ENCODE measurements at regions not wholly inside any gene's neighbourhood (a gene's known extent, or its start where the extent isn't known, plus 50 kb on each side); places are given as distances from the start of the nearest gene placed in this dataset.

DNA sequence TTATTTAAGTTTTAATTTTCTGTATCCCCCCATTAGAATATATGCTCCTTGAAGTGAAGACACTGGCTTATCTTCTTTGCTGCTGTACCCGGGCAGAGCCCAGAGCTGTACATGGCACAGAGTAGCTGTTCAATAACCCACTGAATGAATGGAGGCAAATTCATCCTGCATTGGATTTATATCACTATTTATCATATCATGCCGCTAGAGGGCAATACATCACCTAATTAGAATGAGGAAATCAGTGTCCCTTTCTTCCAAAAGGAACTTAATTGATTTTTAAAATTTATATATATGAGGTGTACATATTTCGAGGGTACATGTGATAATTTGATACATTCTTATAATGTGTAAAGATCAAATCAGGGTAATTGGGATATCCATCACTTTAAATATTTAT, 89.2 kb upstream of the TMEM260 start:
- no peak for TF ChIP-seq NR2C2 (CRISPR knock-in tag; IDR thresholded peaks at IDR 0.05)
- TF ChIP-seq, protein P1, sequence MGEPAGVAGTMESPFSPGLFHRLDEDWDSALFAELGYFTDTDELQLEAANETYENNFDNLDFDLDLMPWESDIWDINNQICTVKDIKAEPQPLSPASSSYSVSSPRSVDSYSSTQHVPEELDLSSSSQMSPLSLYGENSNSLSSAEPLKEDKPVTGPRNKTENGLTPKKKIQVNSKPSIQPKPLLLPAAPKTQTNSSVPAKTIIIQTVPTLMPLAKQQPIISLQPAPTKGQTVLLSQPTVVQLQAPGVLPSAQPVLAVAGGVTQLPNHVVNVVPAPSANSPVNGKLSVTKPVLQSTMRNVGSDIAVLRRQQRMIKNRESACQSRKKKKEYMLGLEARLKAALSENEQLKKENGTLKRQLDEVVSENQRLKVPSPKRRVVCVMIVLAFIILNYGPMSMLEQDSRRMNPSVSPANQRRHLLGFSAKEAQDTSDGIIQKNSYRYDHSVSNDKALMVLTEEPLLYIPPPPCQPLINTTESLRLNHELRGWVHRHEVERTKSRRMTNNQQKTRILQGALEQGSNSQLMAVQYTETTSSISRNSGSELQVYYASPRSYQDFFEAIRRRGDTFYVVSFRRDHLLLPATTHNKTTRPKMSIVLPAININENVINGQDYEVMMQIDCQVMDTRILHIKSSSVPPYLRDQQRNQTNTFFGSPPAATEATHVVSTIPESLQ (CRISPR knock-in tag; IDR thresholded peaks at IDR 0.05), result no peak
- TF ChIP-seq, protein P2, sequence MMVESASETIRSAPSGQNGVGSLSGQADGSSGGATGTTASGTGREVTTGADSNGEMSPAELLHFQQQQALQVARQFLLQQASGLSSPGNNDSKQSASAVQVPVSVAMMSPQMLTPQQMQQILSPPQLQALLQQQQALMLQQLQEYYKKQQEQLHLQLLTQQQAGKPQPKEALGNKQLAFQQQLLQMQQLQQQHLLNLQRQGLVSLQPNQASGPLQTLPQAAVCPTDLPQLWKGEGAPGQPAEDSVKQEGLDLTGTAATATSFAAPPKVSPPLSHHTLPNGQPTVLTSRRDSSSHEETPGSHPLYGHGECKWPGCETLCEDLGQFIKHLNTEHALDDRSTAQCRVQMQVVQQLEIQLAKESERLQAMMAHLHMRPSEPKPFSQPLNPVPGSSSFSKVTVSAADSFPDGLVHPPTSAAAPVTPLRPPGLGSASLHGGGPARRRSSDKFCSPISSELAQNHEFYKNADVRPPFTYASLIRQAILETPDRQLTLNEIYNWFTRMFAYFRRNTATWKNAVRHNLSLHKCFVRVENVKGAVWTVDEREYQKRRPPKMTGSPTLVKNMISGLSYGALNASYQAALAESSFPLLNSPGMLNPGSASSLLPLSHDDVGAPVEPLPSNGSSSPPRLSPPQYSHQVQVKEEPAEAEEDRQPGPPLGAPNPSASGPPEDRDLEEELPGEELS (CRISPR knock-in tag; IDR thresholded peaks at IDR 0.05), result no peak
- TF ChIP-seq, protein P3, sequence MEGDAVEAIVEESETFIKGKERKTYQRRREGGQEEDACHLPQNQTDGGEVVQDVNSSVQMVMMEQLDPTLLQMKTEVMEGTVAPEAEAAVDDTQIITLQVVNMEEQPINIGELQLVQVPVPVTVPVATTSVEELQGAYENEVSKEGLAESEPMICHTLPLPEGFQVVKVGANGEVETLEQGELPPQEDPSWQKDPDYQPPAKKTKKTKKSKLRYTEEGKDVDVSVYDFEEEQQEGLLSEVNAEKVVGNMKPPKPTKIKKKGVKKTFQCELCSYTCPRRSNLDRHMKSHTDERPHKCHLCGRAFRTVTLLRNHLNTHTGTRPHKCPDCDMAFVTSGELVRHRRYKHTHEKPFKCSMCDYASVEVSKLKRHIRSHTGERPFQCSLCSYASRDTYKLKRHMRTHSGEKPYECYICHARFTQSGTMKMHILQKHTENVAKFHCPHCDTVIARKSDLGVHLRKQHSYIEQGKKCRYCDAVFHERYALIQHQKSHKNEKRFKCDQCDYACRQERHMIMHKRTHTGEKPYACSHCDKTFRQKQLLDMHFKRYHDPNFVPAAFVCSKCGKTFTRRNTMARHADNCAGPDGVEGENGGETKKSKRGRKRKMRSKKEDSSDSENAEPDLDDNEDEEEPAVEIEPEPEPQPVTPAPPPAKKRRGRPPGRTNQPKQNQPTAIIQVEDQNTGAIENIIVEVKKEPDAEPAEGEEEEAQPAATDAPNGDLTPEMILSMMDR (IDR thresholded peaks at IDR 0.05), result peak; percentile 40; the same call in 1 of the 2 replicates
- TF ChIP-seq, protein P4, sequence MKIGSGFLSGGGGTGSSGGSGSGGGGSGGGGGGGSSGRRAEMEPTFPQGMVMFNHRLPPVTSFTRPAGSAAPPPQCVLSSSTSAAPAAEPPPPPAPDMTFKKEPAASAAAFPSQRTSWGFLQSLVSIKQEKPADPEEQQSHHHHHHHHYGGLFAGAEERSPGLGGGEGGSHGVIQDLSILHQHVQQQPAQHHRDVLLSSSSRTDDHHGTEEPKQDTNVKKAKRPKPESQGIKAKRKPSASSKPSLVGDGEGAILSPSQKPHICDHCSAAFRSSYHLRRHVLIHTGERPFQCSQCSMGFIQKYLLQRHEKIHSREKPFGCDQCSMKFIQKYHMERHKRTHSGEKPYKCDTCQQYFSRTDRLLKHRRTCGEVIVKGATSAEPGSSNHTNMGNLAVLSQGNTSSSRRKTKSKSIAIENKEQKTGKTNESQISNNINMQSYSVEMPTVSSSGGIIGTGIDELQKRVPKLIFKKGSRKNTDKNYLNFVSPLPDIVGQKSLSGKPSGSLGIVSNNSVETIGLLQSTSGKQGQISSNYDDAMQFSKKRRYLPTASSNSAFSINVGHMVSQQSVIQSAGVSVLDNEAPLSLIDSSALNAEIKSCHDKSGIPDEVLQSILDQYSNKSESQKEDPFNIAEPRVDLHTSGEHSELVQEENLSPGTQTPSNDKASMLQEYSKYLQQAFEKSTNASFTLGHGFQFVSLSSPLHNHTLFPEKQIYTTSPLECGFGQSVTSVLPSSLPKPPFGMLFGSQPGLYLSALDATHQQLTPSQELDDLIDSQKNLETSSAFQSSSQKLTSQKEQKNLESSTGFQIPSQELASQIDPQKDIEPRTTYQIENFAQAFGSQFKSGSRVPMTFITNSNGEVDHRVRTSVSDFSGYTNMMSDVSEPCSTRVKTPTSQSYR (CRISPR knock-in tag; IDR thresholded peaks at IDR 0.05), result no peak
- TF ChIP-seq ZNF138 (CRISPR knock-in tag; conservative IDR thresholded peaks at IDR 0.05), result no peak
- TF ChIP-seq, protein P5, sequence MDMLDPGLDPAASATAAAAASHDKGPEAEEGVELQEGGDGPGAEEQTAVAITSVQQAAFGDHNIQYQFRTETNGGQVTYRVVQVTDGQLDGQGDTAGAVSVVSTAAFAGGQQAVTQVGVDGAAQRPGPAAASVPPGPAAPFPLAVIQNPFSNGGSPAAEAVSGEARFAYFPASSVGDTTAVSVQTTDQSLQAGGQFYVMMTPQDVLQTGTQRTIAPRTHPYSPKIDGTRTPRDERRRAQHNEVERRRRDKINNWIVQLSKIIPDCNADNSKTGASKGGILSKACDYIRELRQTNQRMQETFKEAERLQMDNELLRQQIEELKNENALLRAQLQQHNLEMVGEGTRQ (CRISPR knock-in tag; IDR thresholded peaks at IDR 0.05), result no peak
- no peak for TF ChIP-seq NR3C1 (CRISPR knock-in tag; conservative IDR thresholded peaks at IDR 0.05; ENCODE audit: low read depth)
- TF ChIP-seq IRF2 (CRISPR knock-in tag; IDR thresholded peaks at IDR 0.05; ENCODE audit: borderline replicate concordance, low read depth), result no peak
- TF ChIP-seq, protein P6, sequence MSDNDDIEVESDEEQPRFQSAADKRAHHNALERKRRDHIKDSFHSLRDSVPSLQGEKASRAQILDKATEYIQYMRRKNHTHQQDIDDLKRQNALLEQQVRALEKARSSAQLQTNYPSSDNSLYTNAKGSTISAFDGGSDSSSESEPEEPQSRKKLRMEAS (CRISPR knock-in tag; IDR thresholded peaks at IDR 0.05), result no peak
- TF ChIP-seq, protein P7, sequence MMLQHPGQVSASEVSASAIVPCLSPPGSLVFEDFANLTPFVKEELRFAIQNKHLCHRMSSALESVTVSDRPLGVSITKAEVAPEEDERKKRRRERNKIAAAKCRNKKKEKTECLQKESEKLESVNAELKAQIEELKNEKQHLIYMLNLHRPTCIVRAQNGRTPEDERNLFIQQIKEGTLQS (CRISPR knock-in tag; conservative IDR thresholded peaks at IDR 0.05), result no peak
- TF ChIP-seq ETV6 (CRISPR knock-in tag; IDR thresholded peaks at IDR 0.05), result no peak

Measured in WTC11 (cell line).